DND-41 (cell line): ENCODE measurements at regions not wholly inside any gene's neighbourhood (a gene's known extent, or its start where the extent isn't known, plus 50 kb on each side); places are given as distances from the start of the nearest gene placed in this dataset.
"Not testable (repeated sequence)": the region's sequence is repeated elsewhere in the genome, so short reads cannot be mapped to it uniquely, and the experiment has no call there.

ENCODE experiments used
- ATAC-seq: fragments of 200-7000 bp; cut with Tn5 transposase; 3 replicates; pipeline ENCODE4 v1.9.1; 2021; ENCODE audit warnings: low read depth; ENCODE audit not compliant: insufficient read depth
- DNase-seq: peaks from one replicate; pipeline ENCODE4 v3.0.0-alpha.2; 2020
- H2AFZ ChIP-seq: 2 replicates; pipeline ENCODE4 v1.6.0; 2012; ENCODE audit warnings: low read depth, low read length
- H3K27ac ChIP-seq: 2 replicates; pipeline ENCODE4 v1.5.1; 2012; ENCODE audit warnings: low read length, inconsistent platforms
- H3K27me3 ChIP-seq: fragments of 200-600 bp; sonication (generic); 2 replicates; pipeline ENCODE4 v1.6.0; 2012; ENCODE audit warnings: low read length, mild to moderate bottlenecking, inconsistent platforms; ENCODE audit not compliant: insufficient read depth, poor library complexity
- H3K36me3 ChIP-seq: 2 replicates; pipeline ENCODE4 v1.5.1; 2012; ENCODE audit warnings: low read length, inconsistent platforms; ENCODE audit not compliant: insufficient read depth
- H3K4me1 ChIP-seq: 2 replicates; pipeline ENCODE4 v1.5.1; 2012; ENCODE audit warnings: mild to moderate bottlenecking, low read length; ENCODE audit not compliant: insufficient read depth
- H3K4me2 ChIP-seq: 2 replicates; pipeline ENCODE4 v1.6.0; 2012; ENCODE audit warnings: mild to moderate bottlenecking, moderate library complexity, low read length, inconsistent platforms; ENCODE audit not compliant: insufficient read depth
- H3K4me3 ChIP-seq, 2 experiments: fragments of 200-600 bp in 1 of 2; shearing (Covaris generic) in 1 of 2; 2 replicates each; pipeline ENCODE4 v1.5.1; 2012 to 2016; ENCODE audit warnings: inconsistent platforms in 2 of 2, low read length in 2 of 2, mild to moderate bottlenecking in 2 of 2, low read depth in 1 of 2, moderate library complexity in 1 of 2
- H3K79me2 ChIP-seq: 2 replicates; pipeline ENCODE4 v1.6.0; 2012; ENCODE audit warnings: low read length, inconsistent platforms; ENCODE audit not compliant: insufficient read depth
- H3K9ac ChIP-seq: 2 replicates; pipeline ENCODE4 v1.6.0; 2012; ENCODE audit warnings: low read depth, mild to moderate bottlenecking, inconsistent platforms, low read length, moderate library complexity
- H3K9me3 ChIP-seq: 2 replicates; pipeline ENCODE4 v1.5.1; 2012; ENCODE audit warnings: low read length, moderate library complexity, mild to moderate bottlenecking, inconsistent platforms; ENCODE audit not compliant: insufficient read depth, severe bottlenecking
- H4K20me1 ChIP-seq: 2 replicates; pipeline ENCODE4 v1.6.0; 2012; ENCODE audit warnings: low read length; ENCODE audit not compliant: insufficient read depth
- EZH2 ChIP-seq: IDR thresholded peaks from 3 replicates; pipeline ENCODE4 v1.6.1; 2012; ENCODE audit warnings: borderline replicate concordance, low read depth, mild to moderate bottlenecking, moderate library complexity, low read length, inconsistent platforms; ENCODE audit not compliant: severe bottlenecking
- TF ChIP-seq, protein P1 (sequence below): IDR thresholded peaks from 2 replicates; pipeline ENCODE4 v1.5.1; 2012; ENCODE audit warnings: borderline replicate concordance, low read length, moderate library complexity, mild to moderate bottlenecking; ENCODE audit not compliant: poor library complexity, severe bottlenecking; ENCODE audit errors: extremely low read depth

DNA sequence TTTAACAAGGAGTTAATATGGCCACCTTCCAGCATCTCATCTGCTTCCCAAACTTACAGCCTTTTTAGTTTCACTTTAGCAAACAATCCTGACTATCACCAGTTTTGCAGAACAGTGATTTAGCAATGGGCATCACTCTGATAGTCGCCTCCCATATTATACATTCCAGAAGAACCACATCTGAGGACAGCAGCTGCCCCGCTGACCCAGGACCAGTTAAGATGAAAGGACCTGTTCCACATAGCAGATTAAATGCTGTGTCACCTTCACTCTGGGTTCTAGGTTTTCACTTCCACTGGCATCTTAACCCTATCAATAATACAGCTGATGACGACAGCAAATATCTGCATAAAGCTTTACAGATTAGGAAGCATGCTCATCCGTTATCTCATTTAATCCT, 99.8 kb downstream of the TRIM69 start:
- no peak for TF ChIP-seq EZH2
- TF ChIP-seq, protein P1, sequence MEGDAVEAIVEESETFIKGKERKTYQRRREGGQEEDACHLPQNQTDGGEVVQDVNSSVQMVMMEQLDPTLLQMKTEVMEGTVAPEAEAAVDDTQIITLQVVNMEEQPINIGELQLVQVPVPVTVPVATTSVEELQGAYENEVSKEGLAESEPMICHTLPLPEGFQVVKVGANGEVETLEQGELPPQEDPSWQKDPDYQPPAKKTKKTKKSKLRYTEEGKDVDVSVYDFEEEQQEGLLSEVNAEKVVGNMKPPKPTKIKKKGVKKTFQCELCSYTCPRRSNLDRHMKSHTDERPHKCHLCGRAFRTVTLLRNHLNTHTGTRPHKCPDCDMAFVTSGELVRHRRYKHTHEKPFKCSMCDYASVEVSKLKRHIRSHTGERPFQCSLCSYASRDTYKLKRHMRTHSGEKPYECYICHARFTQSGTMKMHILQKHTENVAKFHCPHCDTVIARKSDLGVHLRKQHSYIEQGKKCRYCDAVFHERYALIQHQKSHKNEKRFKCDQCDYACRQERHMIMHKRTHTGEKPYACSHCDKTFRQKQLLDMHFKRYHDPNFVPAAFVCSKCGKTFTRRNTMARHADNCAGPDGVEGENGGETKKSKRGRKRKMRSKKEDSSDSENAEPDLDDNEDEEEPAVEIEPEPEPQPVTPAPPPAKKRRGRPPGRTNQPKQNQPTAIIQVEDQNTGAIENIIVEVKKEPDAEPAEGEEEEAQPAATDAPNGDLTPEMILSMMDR, result no peak
- no peak overlapping the region for H3K4me3 ChIP-seq
- no peaks in the 10 kb centered on the region for H3K79me2 ChIP-seq
- ATAC-seq, result no peak
- no peaks in the 10 kb centered on the region for H4K20me1 ChIP-seq
- no peak for DNase-seq
- no peak overlapping the region for H2AFZ ChIP-seq
- H3K4me1 ChIP-seq, result peaks cover 17% of the 10 kb centered on the region
- no peak overlapping the region for H3K9ac ChIP-seq
- H3K36me3 ChIP-seq, result no peaks in the 10 kb centered on the region
- H3K9me3 ChIP-seq, result no peaks in the 10 kb centered on the region
- H3K4me2 ChIP-seq, result no peak overlapping the region
- H3K27me3 ChIP-seq, result no peaks in the 10 kb centered on the region
- no peak overlapping the region for H3K27ac ChIP-seq

- not testable (repeated sequence) for H3K4me2 ChIP-seq, H3K4me1 ChIP-seq, H3K79me2 ChIP-seq, H3K36me3 ChIP-seq, H3K9ac ChIP-seq, H2AFZ ChIP-seq, H4K20me1 ChIP-seq, DNase-seq, H3K27me3 ChIP-seq, H3K9me3 ChIP-seq, H3K27ac ChIP-seq, H3K4me3 ChIP-seq, ATAC-seq
These were observed 102.6 kb downstream of the TRIM69 start for GRCh38 chr15:44838929-44839328.

DNA sequence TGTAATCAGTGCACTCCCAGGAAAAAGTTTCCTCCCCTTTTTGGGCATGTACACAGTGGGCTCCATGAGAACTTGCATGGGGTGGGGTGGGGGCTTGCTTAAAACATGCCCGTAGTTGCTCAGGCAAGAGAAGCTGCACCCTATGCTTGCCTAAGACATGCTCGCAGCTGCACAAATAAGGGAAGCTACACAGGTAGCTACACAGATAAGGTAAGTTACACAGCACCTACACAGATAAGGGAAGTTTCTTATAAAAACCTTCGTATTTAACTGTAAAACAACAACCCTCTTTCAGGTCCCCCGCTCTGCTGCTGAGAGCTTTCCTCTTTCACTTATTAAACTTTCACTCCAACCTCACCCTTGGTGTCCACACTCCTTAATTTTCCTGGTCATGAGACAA, 105.4 kb downstream of the TRIM69 start:
- not testable (repeated sequence) for H3K4me1 ChIP-seq, H3K27me3 ChIP-seq, H3K9me3 ChIP-seq, H3K4me3 ChIP-seq, H3K4me2 ChIP-seq, DNase-seq, H3K79me2 ChIP-seq, ATAC-seq, H2AFZ ChIP-seq, H4K20me1 ChIP-seq, H3K36me3 ChIP-seq, H3K27ac ChIP-seq, H3K9ac ChIP-seq

GRCh38 chr15:44842883-44843282, 106.6 kb downstream of the TRIM69 start:
- not testable (repeated sequence) for H3K4me2 ChIP-seq, H4K20me1 ChIP-seq, H3K9ac ChIP-seq, H3K4me1 ChIP-seq, H3K4me3 ChIP-seq, ATAC-seq, DNase-seq, H3K9me3 ChIP-seq, H3K27me3 ChIP-seq, H2AFZ ChIP-seq, H3K36me3 ChIP-seq, H3K27ac ChIP-seq, H3K79me2 ChIP-seq

DNA sequence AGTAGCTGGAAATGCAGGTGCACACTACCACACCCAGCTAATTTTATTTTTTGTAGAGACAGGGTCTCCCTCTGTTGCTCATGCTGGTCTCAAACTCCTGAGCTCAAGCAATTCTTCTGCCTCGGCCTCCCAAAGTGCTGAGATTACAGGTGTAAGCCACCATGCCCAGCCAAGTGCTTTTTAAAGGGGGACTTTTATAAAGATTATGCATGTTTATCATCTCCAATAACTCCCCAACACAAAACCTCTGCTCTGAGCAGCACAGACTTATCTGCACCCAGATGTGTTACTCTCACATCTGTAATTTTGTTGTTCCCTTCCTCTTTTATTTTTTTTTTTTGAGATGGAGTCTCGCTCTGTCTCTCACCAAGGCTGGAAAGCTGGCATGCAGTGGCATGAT, 108.6 kb downstream of the TRIM69 start:
- not testable (repeated sequence) for H3K79me2 ChIP-seq, H3K36me3 ChIP-seq, ATAC-seq, H3K9ac ChIP-seq, H2AFZ ChIP-seq, H3K27ac ChIP-seq, H3K4me1 ChIP-seq, DNase-seq, H4K20me1 ChIP-seq, H3K27me3 ChIP-seq, H3K4me2 ChIP-seq, H3K9me3 ChIP-seq, H3K4me3 ChIP-seq

DNA sequence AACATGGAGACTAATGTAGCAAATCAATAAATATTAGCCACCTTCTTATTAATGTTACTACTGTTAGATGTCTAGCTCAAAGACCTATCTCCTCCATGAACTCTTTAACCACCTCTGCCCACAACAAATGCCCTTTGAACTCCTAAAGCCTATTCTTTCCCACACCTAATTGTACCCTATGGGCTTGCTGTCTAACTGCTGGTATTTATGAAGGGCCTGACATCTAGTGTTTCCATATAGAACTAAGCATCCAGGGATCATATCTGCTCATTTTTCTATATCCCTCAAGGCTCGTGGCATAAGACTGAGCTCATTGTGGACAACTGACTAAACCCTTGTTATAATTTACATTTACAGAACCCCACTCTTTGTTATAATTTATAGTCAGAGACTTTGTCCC, 109.8 kb downstream of the TRIM69 start:
- not testable (repeated sequence) for H3K36me3 ChIP-seq, DNase-seq, ATAC-seq

GRCh38 chr15:44847555-44847954, 108.9 kb upstream of the TERB2 start:
- not testable (repeated sequence) for H3K36me3 ChIP-seq, H3K27me3 ChIP-seq, ATAC-seq, H3K79me2 ChIP-seq, H3K4me2 ChIP-seq, H3K27ac ChIP-seq, H3K9ac ChIP-seq, H3K4me3 ChIP-seq, H3K9me3 ChIP-seq, H3K4me1 ChIP-seq, H4K20me1 ChIP-seq, H2AFZ ChIP-seq, DNase-seq

More for the DNA sequence above, 109.8 kb downstream of the TRIM69 start:
- not testable (repeated sequence) for H3K4me3 ChIP-seq, H3K27me3 ChIP-seq, H3K4me1 ChIP-seq, H3K4me2 ChIP-seq, H3K9me3 ChIP-seq, H4K20me1 ChIP-seq, H3K9ac ChIP-seq, H3K27ac ChIP-seq, H2AFZ ChIP-seq, H3K79me2 ChIP-seq

- not testable (repeated sequence) for H3K27ac ChIP-seq, H3K4me3 ChIP-seq, H3K9me3 ChIP-seq, H3K27me3 ChIP-seq, H3K36me3 ChIP-seq, H2AFZ ChIP-seq, DNase-seq, H3K9ac ChIP-seq, H3K79me2 ChIP-seq, ATAC-seq, H4K20me1 ChIP-seq, H3K4me1 ChIP-seq, H3K4me2 ChIP-seq
These were observed 107.6 kb upstream of the TERB2 start for GRCh38 chr15:44848859-44849258.
